Loucy (cell line): ENCODE measurements at regions not wholly inside any gene's neighbourhood (a gene's known extent, or its start where the extent isn't known, plus 50 kb on each side); places are given as distances from the start of the nearest gene placed in this dataset.

ENCODE experiments used
- H2AFZ ChIP-seq: fragments of 200-600 bp; sonication (generic); 2 replicates; pipeline ENCODE4 v1.6.0; 2016; ENCODE audit warnings: antibody characterized with exemption, mild to moderate bottlenecking, low read length, moderate library complexity
- H3F3A ChIP-seq: fragments of 200-600 bp; 2 replicates; pipeline ENCODE4 v1.6.0; 2016; ENCODE audit warnings: antibody characterized with exemption, low read depth, mild to moderate bottlenecking
- H3K27me3 ChIP-seq: fragments of 200-600 bp; sonication (generic); 2 replicates; pipeline ENCODE4 v1.6.1; 2014; ENCODE audit warnings: low read length, mild to moderate bottlenecking; ENCODE audit not compliant: insufficient read depth, poor library complexity, severe bottlenecking
- H3K36me3 ChIP-seq: fragments of 200-600 bp; sonication (generic); 2 replicates; pipeline ENCODE4 v1.6.1; 2016; ENCODE audit warnings: low read length; ENCODE audit not compliant: insufficient read depth
- H3K4me1 ChIP-seq: fragments of 200-600 bp; sonication (generic); 2 replicates; pipeline ENCODE4 v1.5.1; 2014; ENCODE audit warnings: low read length, mild to moderate bottlenecking; ENCODE audit not compliant: insufficient read depth, poor library complexity, severe bottlenecking
- H3K4me2 ChIP-seq: fragments of 200-600 bp; sonication (generic); 2 replicates; pipeline ENCODE4 v1.6.0; 2014; ENCODE audit warnings: antibody characterized with exemption, low read length, low read depth, mild to moderate bottlenecking; ENCODE audit not compliant: poor library complexity, severe bottlenecking
- H3K4me3 ChIP-seq: fragments of 200-600 bp; sonication (generic); 2 replicates; pipeline ENCODE4 v1.5.1; 2014; ENCODE audit warnings: low read length, mild to moderate bottlenecking, mixed read lengths; ENCODE audit not compliant: poor library complexity, severe bottlenecking
- H3K79me2 ChIP-seq: fragments of 200-600 bp; sonication (generic); 2 replicates; pipeline ENCODE4 v1.6.1; 2014; ENCODE audit warnings: low read length; ENCODE audit not compliant: insufficient read depth
- H3K9ac ChIP-seq: fragments of 200-600 bp; sonication (generic); 2 replicates; pipeline ENCODE4 v1.6.0; 2014; ENCODE audit warnings: mild to moderate bottlenecking, low read depth, low read length, moderate library complexity; ENCODE audit not compliant: poor library complexity, severe bottlenecking
- H3K9me2 ChIP-seq: fragments of 200-600 bp; sonication (generic); replicated peaks from 2 replicates; pipeline ENCODE4 v1.6.1; 2016; ENCODE audit warnings: low read depth, low read length, mixed read lengths
- H3K9me3 ChIP-seq: fragments of 200-600 bp; sonication (generic); 2 replicates; pipeline ENCODE4 v1.6.1; 2014; ENCODE audit warnings: mild to moderate bottlenecking, antibody characterized with exemption, low read length, low read depth; ENCODE audit not compliant: insufficient read depth
- H4K20me1 ChIP-seq: fragments of 200-600 bp; sonication (generic); 2 replicates; pipeline ENCODE4 v1.6.0; 2014; ENCODE audit warnings: antibody characterized with exemption, low read length, mild to moderate bottlenecking; ENCODE audit not compliant: insufficient read depth, poor library complexity, severe bottlenecking
- CTCF ChIP-seq: fragments of 200-600 bp; sonication (generic); conservative IDR thresholded peaks from 2 replicates; pipeline ENCODE4 v1.5.1; 2014; ENCODE audit warnings: mild to moderate bottlenecking, antibody characterized with exemption, low read length
- EZH2phosphoT487 ChIP-seq: fragments of 200-600 bp; IDR thresholded peaks from 2 replicates; pipeline ENCODE4 v1.6.1; 2018; ENCODE audit warnings: antibody characterized with exemption, mild to moderate bottlenecking, moderate library complexity, borderline replicate concordance

DNA sequence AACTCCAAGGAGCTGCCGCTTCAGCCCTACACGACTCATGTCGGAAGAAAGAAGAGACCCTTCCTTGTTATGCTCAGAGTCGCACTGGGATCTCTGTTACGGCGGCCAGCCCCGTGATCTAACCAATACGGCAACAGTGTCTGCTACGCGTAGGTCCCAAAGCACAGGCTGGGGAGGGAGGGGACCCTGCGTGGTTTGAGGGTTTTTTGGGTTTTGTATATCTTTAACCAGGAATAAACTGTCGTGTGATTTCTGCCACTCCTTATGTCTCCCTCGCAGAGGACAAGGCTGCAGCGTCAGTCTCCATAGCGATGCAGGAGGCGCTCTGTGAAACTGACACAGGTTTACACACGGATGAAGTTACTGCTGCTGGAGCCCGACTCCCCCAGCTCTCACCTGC is 60.0 kb upstream of the DIO3 start:
- no peak overlapping the region for H3K9ac ChIP-seq
- H3F3A ChIP-seq, result no peaks in the 10 kb centered on the region
- H3K4me1 ChIP-seq, result no peaks in the 10 kb centered on the region
- TF ChIP-seq EZH2phosphoT487 (no peak), CTCF (no peak)
- no peaks in the 10 kb centered on the region for H3K9me2 ChIP-seq
- no peak overlapping the region for H2AFZ ChIP-seq
- H3K27me3 ChIP-seq, result no peaks in the 10 kb centered on the region
- no peaks in the 10 kb centered on the region for H4K20me1 ChIP-seq
- no peak overlapping the region for H3K4me3 ChIP-seq
- H3K4me2 ChIP-seq, result no peak overlapping the region
- no peaks in the 10 kb centered on the region for H3K36me3 ChIP-seq
- no peaks in the 10 kb centered on the region for H3K79me2 ChIP-seq
- no peaks in the 10 kb centered on the region; the same call in 1 of the 2 replicates for H3K9me3 ChIP-seq

GRCh38 chr14:101501858-101502615 is 59.3 kb upstream of the DIO3 start:
- Histone ChIP-seq H3K9me3 (no peaks in the 10 kb centered on the region; the same call in 1 of the 2 replicates), H3K9me2 (no peaks in the 10 kb centered on the region), H3K79me2 (no peaks in the 10 kb centered on the region), H4K20me1 (no peaks in the 10 kb centered on the region), H3K4me3 (no peak overlapping the region), H3K36me3 (no peaks in the 10 kb centered on the region), H3K27me3 (no peaks in the 10 kb centered on the region), H3F3A (no peaks in the 10 kb centered on the region), H3K4me1 (no peaks in the 10 kb centered on the region), H2AFZ (no peak overlapping the region), H3K9ac (no peak overlapping the region), H3K4me2 (no peak overlapping the region)
- TF ChIP-seq CTCF, result no peak
- no peak for TF ChIP-seq EZH2phosphoT487

DNA sequence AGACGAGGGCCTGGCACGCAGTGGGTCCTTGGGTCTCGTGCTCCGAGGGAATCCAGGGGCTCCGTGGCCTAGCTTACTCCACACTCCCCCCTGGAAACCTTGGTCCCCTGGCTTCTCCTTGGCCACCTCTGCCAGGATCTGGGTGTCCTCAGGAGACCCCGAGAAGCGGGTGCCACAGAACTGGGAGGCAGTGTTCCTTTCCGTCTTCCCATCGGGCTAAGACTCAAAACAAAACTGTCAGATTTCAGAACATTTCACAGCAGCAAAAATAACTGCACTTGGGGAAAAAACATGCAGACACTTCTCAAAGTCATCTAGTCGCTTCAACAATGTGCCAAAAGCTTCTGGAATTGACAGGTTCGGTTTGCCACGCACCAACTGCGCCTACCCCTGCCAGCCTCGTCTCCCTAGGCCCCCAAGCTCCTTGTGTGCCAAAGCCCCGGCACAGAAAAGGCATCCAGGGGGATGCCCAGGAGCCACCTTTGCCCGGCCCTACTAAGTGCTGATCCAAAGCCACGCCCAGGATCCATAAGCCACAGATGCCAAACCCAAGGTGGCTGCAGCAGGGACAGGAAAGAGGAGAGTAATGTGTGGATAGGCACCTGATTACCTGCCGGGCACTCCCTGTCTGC is 58.4 kb upstream of the DIO3 start:
- Histone ChIP-seq H3K9ac (no peak overlapping the region), H3K9me3 (no peaks in the 10 kb centered on the region; the same call in 1 of the 2 replicates), H3K4me3 (no peak overlapping the region), H2AFZ (no peak overlapping the region), H3F3A (no peaks in the 10 kb centered on the region), H4K20me1 (no peaks in the 10 kb centered on the region), H3K9me2 (no peaks in the 10 kb centered on the region), H3K4me1 (no peaks in the 10 kb centered on the region), H3K27me3 (no peaks in the 10 kb centered on the region), H3K36me3 (no peaks in the 10 kb centered on the region), H3K4me2 (no peak overlapping the region), H3K79me2 (no peaks in the 10 kb centered on the region)
- TF ChIP-seq CTCF (no peak), EZH2phosphoT487 (no peak)
